GM12878 (cell line): ENCODE measurements at regions not wholly inside any gene's neighbourhood (a gene's known extent, or its start where the extent isn't known, plus 50 kb on each side); places are given as distances from the start of the nearest gene placed in this dataset.

ENCODE experiments used
- ATAC-seq: fragments of 200-7000 bp; cut with Tn5 transposase; 3 replicates; pipeline ENCODE4 v1.9.1; 2020; ENCODE audit warnings: mild to moderate bottlenecking, moderate library complexity
- BruUV-seq: library from RNA; stranded (reverse); fragments of 400-500 nt; replicated peaks from 2 replicates; lab custom pipeline; 2021; lab: Mats Ljungman, UMichigan
- CTCF ChIA-PET: fragments of 300-600 bp; sonication (Branson Sonifier 250); formaldehyde crosslinking; extraction: SDS; loops from one replicate; lab custom pipeline; 2021; ENCODE audit warnings: inconsistent platforms; lab: Yijun Ruan, JAX
- POLR2A ChIA-PET: fragments of 350-600 bp; formaldehyde crosslinking; extraction: SDS; loops from one replicate; lab custom pipeline; 2021; ENCODE audit warnings: inconsistent platforms; lab: Charles Lee
- RAD21 ChIA-PET: fragments of 300-600 bp; sonication (Branson Sonifier 250); formaldehyde crosslinking; loops from one replicate; lab custom pipeline; 2023; ENCODE audit warnings: antibody characterized with exemption; ENCODE audit not compliant: unreplicated experiment; lab: Charles Lee
- SMC1A ChIA-PET: fragments of 300-600 bp; sonication (Branson Sonifier 250); formaldehyde crosslinking; loops from one replicate; lab custom pipeline; 2023; ENCODE audit not compliant: unreplicated experiment, uncharacterized antibody; lab: Charles Lee
- DNase-seq: peaks from one replicate; pipeline ENCODE4 v3.0.0-alpha.2; 2011; ENCODE audit warnings: low read depth, low spot score
- FAIRE-seq: peaks from 3 replicates; lab custom pipeline; 2011; peaks lifted over from hg19 to GRCh38; lab: Jason Lieb, UNC
- H2AFZ ChIP-seq: 2 replicates; pipeline ENCODE4 v1.6.0; 2011; ENCODE audit warnings: low read depth, low read length, control low read depth; ENCODE audit not compliant: control insufficient read depth
- H3K27ac ChIP-seq: 2 replicates; pipeline ENCODE4 v1.5.1; 2011; ENCODE audit warnings: control low read depth; ENCODE audit not compliant: control insufficient read depth, insufficient read depth
- H3K27me3 ChIP-seq, 2 experiments: replicated peaks in 1 of 2; 2 replicates each; pipeline versions ENCODE4 v1.6.0 to v1.6.1; 2011; ENCODE audit warnings: low read length in 1 of 2; ENCODE audit not compliant: control insufficient read depth in 2 of 2, insufficient read depth in 2 of 2
- H3K36me3 ChIP-seq, 2 experiments: 2 replicates each; pipeline ENCODE4 v1.5.1; 2011; ENCODE audit warnings: low read length in 1 of 2; ENCODE audit not compliant: control insufficient read depth in 2 of 2, insufficient read depth in 2 of 2
- H3K4me1 ChIP-seq: 2 replicates; pipeline ENCODE4 v1.6.1; 2011; ENCODE audit warnings: mild to moderate bottlenecking, low read length, moderate library complexity, mixed read lengths; ENCODE audit not compliant: control insufficient read depth, insufficient read depth
- H3K4me2 ChIP-seq: 2 replicates; pipeline ENCODE4 v1.6.0; 2011; ENCODE audit warnings: control low read depth; ENCODE audit not compliant: control insufficient read depth, insufficient read depth
- H3K4me3 ChIP-seq: fragments of 200-600 bp; sonication (generic); 2 replicates; pipeline ENCODE4 v1.5.1; 2016
- H3K79me2 ChIP-seq: 2 replicates; pipeline ENCODE4 v1.6.0; 2011; ENCODE audit warnings: low read length; ENCODE audit not compliant: control insufficient read depth, insufficient read depth
- H3K9ac ChIP-seq: 2 replicates; pipeline ENCODE4 v1.8.0; 2011; ENCODE audit warnings: low read length, control low read depth, mixed read lengths; ENCODE audit not compliant: control insufficient read depth, insufficient read depth
- H3K9me3 ChIP-seq: replicated peaks from 3 replicates; pipeline ENCODE4 v1.5.1; 2011; ENCODE audit warnings: mild to moderate bottlenecking, low read length; ENCODE audit not compliant: control insufficient read depth, insufficient read depth
- H4K20me1 ChIP-seq: 2 replicates; pipeline ENCODE4 v1.6.0; 2011; ENCODE audit not compliant: control insufficient read depth, insufficient read depth
- BMI1 ChIP-seq: fragments of 450-650 bp; IDR thresholded peaks from 2 replicates; pipeline ENCODE4 v1.6.1; 2016; ENCODE audit warnings: mild to moderate bottlenecking, moderate library complexity, borderline replicate concordance
- CEBPB ChIP-seq, 2 experiments: fragments of 150-350 bp in 1 of 2; IDR thresholded peaks; 2 replicates each; pipeline ENCODE4 v1.6.1; 2012 to 2014; ENCODE audit warnings: low read depth in 2 of 2, low read length in 2 of 2, borderline replicate concordance in 1 of 2, inconsistent platforms in 1 of 2
- E2F4 ChIP-seq: IDR thresholded peaks from 2 replicates; pipeline ENCODE4 v1.6.1; 2012; ENCODE audit warnings: low read depth, low read length, improper control_type of control experiment
- EED ChIP-seq: sonication (generic); IDR thresholded peaks from 2 replicates; pipeline ENCODE4 v1.6.1; 2016; ENCODE audit warnings: antibody characterized with exemption, low read depth
- EZH2 ChIP-seq: IDR thresholded peaks from 2 replicates; pipeline ENCODE4 v1.6.1; 2012; ENCODE audit warnings: low read depth, mild to moderate bottlenecking, control low read depth, inconsistent platforms, low read length, borderline replicate concordance; ENCODE audit not compliant: control insufficient read depth
- GATAD2B ChIP-seq: fragments of 450-650 bp; conservative IDR thresholded peaks from 2 replicates; pipeline ENCODE4 v1.6.1; 2017; ENCODE audit warnings: low read depth, mild to moderate bottlenecking, moderate library complexity
- NBN ChIP-seq: fragments of 450-650 bp; IDR thresholded peaks from 2 replicates; pipeline ENCODE4 v1.6.1; 2016
- NFYB ChIP-seq: IDR thresholded peaks from 2 replicates; pipeline ENCODE4 v1.6.1; 2011; ENCODE audit warnings: low read depth, mild to moderate bottlenecking, low read length, improper control_type of control experiment, moderate library complexity; ENCODE audit not compliant: insufficient read depth
- NR2C1 ChIP-seq: fragments of 450-650 bp; IDR thresholded peaks from 2 replicates; pipeline ENCODE4 v1.6.1; 2017; ENCODE audit warnings: antibody characterized with exemption, mild to moderate bottlenecking, moderate library complexity
- POLR2A ChIP-seq: IDR thresholded peaks from 2 replicates; pipeline ENCODE4 v1.6.1; 2011; ENCODE audit warnings: low read depth, mild to moderate bottlenecking, low read length
- RB1 ChIP-seq: fragments of 450-650 bp; formaldehyde crosslinking; IDR thresholded peaks from 2 replicates; pipeline ENCODE4 v1.6.1; 2017; ENCODE audit warnings: mild to moderate bottlenecking, borderline replicate concordance
- RELA ChIP-seq: fragments of 450-650 bp; IDR thresholded peaks from 2 replicates; pipeline ENCODE4 v1.8.0; 2014; ENCODE audit warnings: borderline replicate concordance; ENCODE audit not compliant: partially characterized antibody
- STAT1 ChIP-seq: fragments of 450-650 bp; conservative IDR thresholded peaks from 2 replicates; pipeline ENCODE4 v1.6.1; 2014; ENCODE audit warnings: antibody characterized with exemption, mild to moderate bottlenecking
- USF1 ChIP-seq: IDR thresholded peaks from 2 replicates; pipeline ENCODE4 v1.6.1; 2011; ENCODE audit warnings: borderline replicate concordance, low read depth, mild to moderate bottlenecking, moderate library complexity, mixed read lengths, low read length; ENCODE audit not compliant: insufficient read depth; ENCODE audit errors: extremely low read length
- WGBS: methylation state at CpG from one replicate; pipeline ENCODE4 v1.1.6; 2016; ENCODE audit warnings: low lambda C conversion rate; ENCODE audit not compliant: insufficient replicate concordance, insufficient coverage; ENCODE audit errors: missing lambda C conversion rate; 5-methylcytosine and 5-hydroxymethylcytosine counted together
- in situ Hi-C: fragments of 300-500 bp; cut with MboI; formaldehyde crosslinking; loops from 9 replicates; pipeline ENCODE4 v1.14.3; 2018; ENCODE audit warnings: mixed read lengths
- intact Hi-C: fragments of 100-400 bp; cut with micrococcal nuclease; formaldehyde crosslinking; loops from one replicate; pipeline ENCODE4 v1.14.2; 2022; ENCODE audit not compliant: unreplicated experiment

GRCh38 chr22:25375683-25376082 is 156.2 kb downstream of the CRYBB2 start:
- no peaks in the 10 kb centered on the region for H3K9me3 ChIP-seq
- in situ Hi-C loops (no loop called here), intact Hi-C loops (no loop called here)
- BruUV-seq = no TSS peak
- SMC1A ChIA-PET = no interaction called here
- TF ChIP-seq GATAD2B = no peak
- TF ChIP-seq USF1 = no peak
- no peak for TF ChIP-seq RB1
- no peak for TF ChIP-seq POLR2A
- no peak for TF ChIP-seq RELA
- no peak for TF ChIP-seq STAT1
- no peak for TF ChIP-seq EZH2
- TF ChIP-seq EED = no peak
- no peak for TF ChIP-seq NBN
- no peak for TF ChIP-seq CEBPB (IDR thresholded peaks at IDR 0.05; ENCODE audit: borderline replicate concordance in 1 of 2, low read depth in 2 of 2, low read length in 2 of 2)
- no peak for TF ChIP-seq E2F4
- TF ChIP-seq NR2C1 = no peak
- no peak for TF ChIP-seq NFYB
- no peak for TF ChIP-seq BMI1
- no peak overlapping the region for H2AFZ ChIP-seq
- RAD21 ChIA-PET = no interaction called here
- no peak overlapping the region for H3K9ac ChIP-seq
- H3K36me3 ChIP-seq = peaks cover 5 to 16% of the 10 kb centered on the region in 2 experiments
- H3K27ac ChIP-seq = no peak overlapping the region
- FAIRE-seq = no peak
- H4K20me1 ChIP-seq = no peaks in the 10 kb centered on the region
- no peak overlapping the region for H3K4me3 ChIP-seq
- no peak for ATAC-seq
- no peak for DNase-seq
- H3K79me2 ChIP-seq = no peaks in the 10 kb centered on the region
- H3K27me3 ChIP-seq = no peaks in the 10 kb centered on the region
- H3K4me1 ChIP-seq = no peaks in the 10 kb centered on the region
- 88% methylated on average over 9 of the region's 11 CpGs for WGBS
- CTCF ChIA-PET = interaction anchor here (0.7 kb wide), 1 partner anchor 15 kb away, joined by 3 read pairs; no protein-coding TSS in a partner anchor
- POLR2A ChIA-PET = no interaction called here
- no peak overlapping the region for H3K4me2 ChIP-seq
